ENCODE measurements at regions not wholly inside any gene's neighbourhood (a gene's known extent, or its start where the extent isn't known, plus 50 kb on each side); places are given as distances from the start of the nearest gene placed in this dataset.

DNA sequence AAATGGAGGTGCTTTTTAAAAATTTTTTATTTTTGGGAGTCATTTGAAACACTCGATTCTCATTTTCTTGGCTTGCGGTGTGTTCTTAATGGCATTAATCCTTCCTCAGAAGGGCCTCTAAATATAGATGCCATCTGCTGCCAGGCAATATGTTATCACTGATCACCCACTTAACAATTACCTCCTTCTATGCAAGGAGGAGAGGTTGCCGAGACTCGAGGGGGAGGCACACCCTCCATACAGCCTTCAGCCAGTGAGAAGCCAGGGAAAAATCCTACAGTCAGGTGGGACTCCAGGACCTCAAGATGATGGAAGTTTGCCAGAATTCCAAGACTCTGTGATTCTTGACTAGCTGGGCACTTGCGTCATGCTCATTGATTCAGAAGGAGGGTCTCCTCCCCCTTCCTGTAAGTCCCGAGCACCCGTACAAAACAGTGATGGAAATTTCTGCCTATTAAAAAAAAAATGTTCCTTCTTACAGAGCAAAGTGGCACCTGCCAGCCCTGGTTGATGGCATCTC, 574.5 kb downstream of the TYW1 start:
- no peak overlapping the region for H3K27ac ChIP-seq
- no peaks in the 10 kb centered on the region for H3K4me1 ChIP-seq
- intact Hi-C loops (cut with DNase I) = no loop called here
- H3K9me3 ChIP-seq = no peaks in the 10 kb centered on the region
- H3K4me3 ChIP-seq = no peak overlapping the region
- no peak for DNase-seq (ENCODE audit: low spot score in 2 of 2)
- TF ChIP-seq CTCF (IDR thresholded peaks at IDR 0.05) = no peak
- H3K36me3 ChIP-seq = no peaks in the 10 kb centered on the region
- H3K27me3 ChIP-seq = no peaks in the 10 kb centered on the region

DNA sequence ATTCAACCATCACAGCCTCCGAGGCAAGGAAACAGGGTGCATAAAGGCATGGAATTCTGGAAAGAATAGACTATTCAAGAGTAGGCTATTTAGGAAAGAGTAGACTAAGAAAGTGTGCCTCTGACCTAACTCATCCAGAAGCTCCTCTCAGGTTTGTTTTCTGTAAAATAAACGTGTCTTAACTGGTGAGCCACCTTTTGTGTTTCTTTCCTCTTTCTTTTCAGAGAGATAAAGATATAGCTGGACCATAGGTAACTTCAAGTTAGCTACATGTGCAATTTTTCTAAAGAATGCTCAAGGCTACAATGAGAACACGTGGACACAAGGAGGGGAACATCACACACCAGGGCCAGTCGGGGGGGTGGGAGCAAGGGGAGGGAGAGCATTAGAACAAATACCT, 577.0 kb downstream of the TYW1 start:
- H3K27me3 ChIP-seq = no peaks in the 10 kb centered on the region
- no peaks in the 10 kb centered on the region for H3K36me3 ChIP-seq
- intact Hi-C loops (cut with DNase I) = no loop called here
- no peak overlapping the region for H3K27ac ChIP-seq
- H3K4me1 ChIP-seq = no peaks in the 10 kb centered on the region
- no peak for DNase-seq (ENCODE audit: low spot score in 2 of 2)
- no peaks in the 10 kb centered on the region for H3K9me3 ChIP-seq
- H3K4me3 ChIP-seq = no peak overlapping the region
- no peak for TF ChIP-seq CTCF (IDR thresholded peaks at IDR 0.05)

DNA sequence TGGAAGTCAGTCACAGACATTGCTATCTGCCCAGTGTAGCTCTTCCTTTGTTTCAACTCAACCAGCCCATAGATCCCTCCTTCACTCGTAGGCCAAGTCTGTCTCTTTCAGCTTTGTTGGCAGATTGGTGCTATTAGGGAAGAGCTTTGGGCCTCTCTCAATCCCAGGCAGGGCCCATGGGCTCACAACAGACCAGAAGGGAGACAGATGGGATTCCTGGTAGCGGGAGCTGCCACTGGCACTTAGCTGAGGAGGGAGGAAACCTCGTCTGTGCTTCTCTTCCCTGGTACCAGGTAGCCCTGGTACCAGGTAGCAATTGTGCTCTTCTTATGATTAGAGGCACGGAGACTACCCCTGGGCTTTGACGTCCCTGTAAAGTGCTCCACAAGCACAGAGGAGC, 592.0 kb downstream of the TYW1 start:
- Histone ChIP-seq H3K4me1 (no peaks in the 10 kb centered on the region), H3K9me3 (peaks cover 7 to 11% of the 10 kb centered on the region in 2 donors), H3K36me3 (no peaks in the 10 kb centered on the region), H3K27me3 (no peaks in the 10 kb centered on the region), H3K4me3 (no peak overlapping the region), H3K27ac (no peak overlapping the region)
- intact Hi-C loops (cut with DNase I) = no loop called here
- DNase-seq (ENCODE audit: low spot score in 2 of 2) = no peak
- TF ChIP-seq CTCF (IDR thresholded peaks at IDR 0.05) = no peak

GRCh38 chr7:67589183-67589582, 592.5 kb downstream of the TYW1 start:
- H3K4me1 ChIP-seq = no peaks in the 10 kb centered on the region
- H3K27me3 ChIP-seq = no peaks in the 10 kb centered on the region
- no peak for TF ChIP-seq CTCF (IDR thresholded peaks at IDR 0.05)
- intact Hi-C loops (cut with DNase I) = no loop called here
- H3K27ac ChIP-seq = no peak overlapping the region
- DNase-seq (ENCODE audit: low spot score in 2 of 2) = no peak
- H3K9me3 ChIP-seq = peaks cover 7 to 11% of the 10 kb centered on the region in 2 donors
- no peaks in the 10 kb centered on the region for H3K36me3 ChIP-seq
- no peak overlapping the region for H3K4me3 ChIP-seq

- no peak overlapping the region for H3K4me3 ChIP-seq
- peaks cover 7 to 11% of the 10 kb centered on the region in 2 donors for H3K9me3 ChIP-seq
- no peak for TF ChIP-seq CTCF (IDR thresholded peaks at IDR 0.05)
- no peak for DNase-seq (ENCODE audit: low spot score in 2 of 2)
- H3K4me1 ChIP-seq = no peaks in the 10 kb centered on the region
- intact Hi-C loops (cut with DNase I) = no loop called here
- H3K36me3 ChIP-seq = no peaks in the 10 kb centered on the region
- H3K27me3 ChIP-seq = no peaks in the 10 kb centered on the region
- H3K27ac ChIP-seq = no peak overlapping the region
These were observed 594.0 kb downstream of the TYW1 start for GRCh38 chr7:67590649-67591048.

DNA sequence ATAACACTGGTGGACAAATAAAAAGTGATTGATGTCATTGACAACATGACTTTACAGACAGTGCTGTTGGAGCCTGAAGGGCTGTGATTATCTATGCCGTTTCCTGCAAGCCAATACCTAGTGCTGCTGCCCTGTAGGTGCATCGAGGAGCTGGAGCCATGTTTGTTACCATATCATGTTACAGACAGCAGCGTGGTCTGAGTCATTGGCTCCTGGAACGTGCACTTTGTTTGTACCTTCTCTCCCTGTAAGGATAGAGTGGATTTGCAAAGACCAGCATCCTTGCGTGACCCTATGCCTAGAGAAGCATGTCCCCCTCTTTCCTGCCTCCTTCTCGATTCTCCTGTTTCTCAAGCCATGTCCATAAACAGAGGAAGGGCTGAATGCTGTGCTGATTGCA, 597.2 kb downstream of the TYW1 start:
- Histone ChIP-seq H3K4me3 (no peak overlapping the region), H3K27me3 (no peaks in the 10 kb centered on the region), H3K36me3 (no peaks in the 10 kb centered on the region), H3K27ac (no peak overlapping the region), H3K4me1 (no peaks in the 10 kb centered on the region), H3K9me3 (peaks cover 0 to under 1% of the 10 kb centered on the region in 2 donors)
- no peak for DNase-seq (ENCODE audit: low spot score in 2 of 2)
- intact Hi-C loops (cut with DNase I) = no loop called here
- TF ChIP-seq CTCF (IDR thresholded peaks at IDR 0.05) = no peak
